Liver (tissue), 8 donors: ENCODE measurements at regions not wholly inside any gene's neighbourhood (a gene's known extent, or its start where the extent isn't known, plus 50 kb on each side); places are given as distances from the start of the nearest gene placed in this dataset.

Experiments
- DNase-seq: peaks from one replicate; pipeline ENCODE4 v3.0.0-alpha.2; 2017; ENCODE audit warnings: low spot score
- H3K27ac ChIP-seq, 2 donors: one replicate each; pipeline ENCODE4 v1.7.0; 2013; ENCODE audit warnings: inconsistent platforms in 2 of 2, low read length in 2 of 2, control low read depth in 1 of 2, low read depth in 1 of 2, mild to moderate bottlenecking in 1 of 2
- H3K27me3 ChIP-seq, 4 donors: one replicate each; pipeline versions ENCODE4 v1.6.1 to v1.7.0; 2013; ENCODE audit warnings: low read length in 3 of 4, inconsistent platforms in 1 of 4, mild to moderate bottlenecking in 1 of 4, moderate library complexity in 1 of 4; ENCODE audit not compliant: control insufficient read depth in 4 of 4, insufficient read depth in 4 of 4
- H3K36me3 ChIP-seq, 4 donors: one replicate each; pipeline versions ENCODE4 v1.6.1 to v1.7.0; 2013; ENCODE audit warnings: low read length in 3 of 4, mild to moderate bottlenecking in 3 of 4, low read depth in 1 of 4, moderate library complexity in 1 of 4; ENCODE audit not compliant: control insufficient read depth in 4 of 4, insufficient read depth in 3 of 4
- H3K4me1 ChIP-seq, 4 donors: one replicate each; pipeline versions ENCODE4 v1.6.1 to v1.7.0; 2013; ENCODE audit warnings: low read length in 3 of 4, mild to moderate bottlenecking in 3 of 4, moderate library complexity in 1 of 4; ENCODE audit not compliant: control insufficient read depth in 4 of 4, insufficient read depth in 4 of 4
- H3K4me3 ChIP-seq, 3 donors: one replicate each; pipeline versions ENCODE4 v1.6.1 to v1.7.0; 2013; ENCODE audit warnings: low read length in 3 of 3, control low read depth in 1 of 3, low read depth in 1 of 3, mild to moderate bottlenecking in 1 of 3
- H3K9ac ChIP-seq, 2 donors: one replicate each; pipeline ENCODE4 v1.7.0; 2013; ENCODE audit warnings: low read length in 2 of 2, mild to moderate bottlenecking in 2 of 2, moderate library complexity in 2 of 2, control low read depth in 1 of 2, low read depth in 1 of 2
- H3K9me3 ChIP-seq, 4 donors: one replicate each; pipeline versions ENCODE4 v1.6.1 to v1.7.0; 2013; ENCODE audit warnings: low read length in 3 of 4; ENCODE audit not compliant: control insufficient read depth in 4 of 4
- ATF3 ChIP-seq: IDR thresholded peaks from 2 replicates; pipeline ENCODE4 v1.6.1; 2016; ENCODE audit warnings: antibody characterized with exemption
- EGR1 ChIP-seq, 2 donors: IDR thresholded peaks; 2 replicates each; pipeline ENCODE4 v1.6.1; 2016 to 2018; ENCODE audit warnings: antibody characterized with exemption in 2 of 2, low read depth in 2 of 2
- FOXA2 ChIP-seq: IDR thresholded peaks from 2 replicates; pipeline ENCODE4 v1.6.1; 2016; ENCODE audit warnings: antibody characterized with exemption
- GABPA ChIP-seq, 2 donors: IDR thresholded peaks in 1 of 2; conservative IDR thresholded peaks in 1 of 2; 2 replicates each; pipeline ENCODE4 v1.6.1; 2016; ENCODE audit warnings: antibody characterized with exemption in 2 of 2, mild to moderate bottlenecking in 1 of 2, moderate library complexity in 1 of 2
- HNF4A ChIP-seq, 2 donors: conservative IDR thresholded peaks; 2 replicates each; pipeline ENCODE4 v1.6.1; 2016; ENCODE audit warnings: antibody characterized with exemption in 2 of 2, mild to moderate bottlenecking in 2 of 2
- HNF4G ChIP-seq: IDR thresholded peaks from 2 replicates; pipeline ENCODE4 v1.6.1; 2016; ENCODE audit warnings: antibody characterized with exemption
- JUND ChIP-seq, 2 donors: IDR thresholded peaks; 2 replicates each; pipeline ENCODE4 v1.6.1; 2016; ENCODE audit warnings: antibody characterized with exemption in 2 of 2
- MAX ChIP-seq: IDR thresholded peaks from 2 replicates; pipeline ENCODE4 v1.6.1; 2016; ENCODE audit warnings: antibody characterized with exemption
- NR2F2 ChIP-seq: IDR thresholded peaks from 2 replicates; pipeline ENCODE4 v1.6.1; 2016; ENCODE audit warnings: antibody characterized with exemption
- RAD21 ChIP-seq, 2 donors: IDR thresholded peaks; 2 replicates each; pipeline ENCODE4 v1.6.1; 2016; ENCODE audit warnings: antibody characterized with exemption in 2 of 2, mild to moderate bottlenecking in 2 of 2
- REST ChIP-seq: IDR thresholded peaks from 2 replicates; pipeline ENCODE4 v1.6.1; 2016; ENCODE audit warnings: antibody characterized with exemption, mild to moderate bottlenecking
- SP1 ChIP-seq: IDR thresholded peaks from 2 replicates; pipeline ENCODE4 v1.6.1; 2018; ENCODE audit warnings: antibody characterized with exemption, mild to moderate bottlenecking
- TAF1 ChIP-seq: conservative IDR thresholded peaks from 2 replicates; pipeline ENCODE4 v1.6.1; 2016; ENCODE audit warnings: antibody characterized with exemption, mild to moderate bottlenecking
- YY1 ChIP-seq: IDR thresholded peaks from 2 replicates; pipeline ENCODE4 v1.6.1; 2016; ENCODE audit warnings: antibody characterized with exemption, mild to moderate bottlenecking
- WGBS: extraction: QIAGEN DNeasy Blood & Tissue Kit; methylation state at CpG from one replicate; pipeline ENCODE4 v1.1.7; 2013; 5-methylcytosine and 5-hydroxymethylcytosine counted together
- TF ChIP-seq, protein P1 (sequence below): fragments of 150-350 bp; IDR thresholded peaks from 2 replicates; pipeline ENCODE4 v1.5.1; 2017; ENCODE audit warnings: improper control_type of control experiment, low read depth, low read length; ENCODE audit not compliant: missing input control
- TF ChIP-seq, protein P2 (sequence below): IDR thresholded peaks from 2 replicates; pipeline ENCODE4 v1.6.1; 2016; ENCODE audit warnings: antibody characterized with exemption
- donor health status: healthy.
- donor health status: healthy.
- donor health status: healthy.
- donor health status: healthy.
- donor health status: healthy.

- DNase-seq, result no peak
- H3K4me1 ChIP-seq, result peaks cover 0 to 1% (median 0%) of the 10 kb centered on the region in 4 donors
- H3K36me3 ChIP-seq, result no peaks in the 10 kb centered on the region
- no peak overlapping the region for H3K27ac ChIP-seq
- WGBS, result 43% methylated on average over 6 of the region's 6 CpGs
- TF ChIP-seq NR2F2 (no peak), ATF3 (no peak), TAF1 (no peak), RAD21 (IDR thresholded peaks at IDR 0.05) (peak; percentile 92 to 95)
- TF ChIP-seq, protein P1, sequence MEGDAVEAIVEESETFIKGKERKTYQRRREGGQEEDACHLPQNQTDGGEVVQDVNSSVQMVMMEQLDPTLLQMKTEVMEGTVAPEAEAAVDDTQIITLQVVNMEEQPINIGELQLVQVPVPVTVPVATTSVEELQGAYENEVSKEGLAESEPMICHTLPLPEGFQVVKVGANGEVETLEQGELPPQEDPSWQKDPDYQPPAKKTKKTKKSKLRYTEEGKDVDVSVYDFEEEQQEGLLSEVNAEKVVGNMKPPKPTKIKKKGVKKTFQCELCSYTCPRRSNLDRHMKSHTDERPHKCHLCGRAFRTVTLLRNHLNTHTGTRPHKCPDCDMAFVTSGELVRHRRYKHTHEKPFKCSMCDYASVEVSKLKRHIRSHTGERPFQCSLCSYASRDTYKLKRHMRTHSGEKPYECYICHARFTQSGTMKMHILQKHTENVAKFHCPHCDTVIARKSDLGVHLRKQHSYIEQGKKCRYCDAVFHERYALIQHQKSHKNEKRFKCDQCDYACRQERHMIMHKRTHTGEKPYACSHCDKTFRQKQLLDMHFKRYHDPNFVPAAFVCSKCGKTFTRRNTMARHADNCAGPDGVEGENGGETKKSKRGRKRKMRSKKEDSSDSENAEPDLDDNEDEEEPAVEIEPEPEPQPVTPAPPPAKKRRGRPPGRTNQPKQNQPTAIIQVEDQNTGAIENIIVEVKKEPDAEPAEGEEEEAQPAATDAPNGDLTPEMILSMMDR, result peak; percentile 76
- no peak overlapping the region for H3K9ac ChIP-seq
- H3K27me3 ChIP-seq, result no peaks in the 10 kb centered on the region
- H3K9me3 ChIP-seq, result no peaks in the 10 kb centered on the region
- no peak overlapping the region for H3K4me3 ChIP-seq
Observed at GRCh38 chr6:137944793-137945498, 77.9 kb downstream of the TNFAIP3 start.

- no peak for TF ChIP-seq TAF1
- TF ChIP-seq, protein P1, result no peak
- TF ChIP-seq ATF3, result no peak
- TF ChIP-seq HNF4G, result no peak
- TF ChIP-seq YY1, result no peak
- no peak for TF ChIP-seq SP1
- TF ChIP-seq RAD21 (IDR thresholded peaks at IDR 0.05), result no peak
- no peak for TF ChIP-seq MAX
- no peak for TF ChIP-seq EGR1 (IDR thresholded peaks at IDR 0.05; ENCODE audit: low read depth in 2 of 2)
- no peak for TF ChIP-seq FOXA2
- TF ChIP-seq HNF4A (conservative IDR thresholded peaks at IDR 0.05), result no peak
- TF ChIP-seq JUND (IDR thresholded peaks at IDR 0.05), result no peak
- TF ChIP-seq, protein P2, sequence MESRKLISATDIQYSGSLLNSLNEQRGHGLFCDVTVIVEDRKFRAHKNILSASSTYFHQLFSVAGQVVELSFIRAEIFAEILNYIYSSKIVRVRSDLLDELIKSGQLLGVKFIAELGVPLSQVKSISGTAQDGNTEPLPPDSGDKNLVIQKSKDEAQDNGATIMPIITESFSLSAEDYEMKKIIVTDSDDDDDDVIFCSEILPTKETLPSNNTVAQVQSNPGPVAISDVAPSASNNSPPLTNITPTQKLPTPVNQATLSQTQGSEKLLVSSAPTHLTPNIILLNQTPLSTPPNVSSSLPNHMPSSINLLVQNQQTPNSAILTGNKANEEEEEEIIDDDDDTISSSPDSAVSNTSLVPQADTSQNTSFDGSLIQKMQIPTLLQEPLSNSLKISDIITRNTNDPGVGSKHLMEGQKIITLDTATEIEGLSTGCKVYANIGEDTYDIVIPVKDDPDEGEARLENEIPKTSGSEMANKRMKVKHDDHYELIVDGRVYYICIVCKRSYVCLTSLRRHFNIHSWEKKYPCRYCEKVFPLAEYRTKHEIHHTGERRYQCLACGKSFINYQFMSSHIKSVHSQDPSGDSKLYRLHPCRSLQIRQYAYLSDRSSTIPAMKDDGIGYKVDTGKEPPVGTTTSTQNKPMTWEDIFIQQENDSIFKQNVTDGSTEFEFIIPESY, result no peak
- TF ChIP-seq REST, result no peak
- no peak for TF ChIP-seq GABPA (IDR thresholded peaks at IDR 0.05 in 1 of 2, conservative IDR thresholded peaks at IDR 0.05 in 1 of 2)
- no peak for DNase-seq
- H3K9me3 ChIP-seq, result no peaks in the 10 kb centered on the region
- H3K9ac ChIP-seq, result no peak overlapping the region
- H3K4me3 ChIP-seq, result no peak overlapping the region
- H3K36me3 ChIP-seq, result no peaks in the 10 kb centered on the region
- 95% methylated on average over 1 of the region's 1 CpG for WGBS
- no peaks in the 10 kb centered on the region for H3K27me3 ChIP-seq
- H3K4me1 ChIP-seq, result no peaks in the 10 kb centered on the region
- H3K27ac ChIP-seq, result no peak overlapping the region
Observed at GRCh38 chr6:137949686-137950390, 82.8 kb downstream of the TNFAIP3 start.
